ENCODE measurements at regions not wholly inside any gene's neighbourhood (a gene's known extent, or its start where the extent isn't known, plus 50 kb on each side); places are given as distances from the start of the nearest gene placed in this dataset.

DNA sequence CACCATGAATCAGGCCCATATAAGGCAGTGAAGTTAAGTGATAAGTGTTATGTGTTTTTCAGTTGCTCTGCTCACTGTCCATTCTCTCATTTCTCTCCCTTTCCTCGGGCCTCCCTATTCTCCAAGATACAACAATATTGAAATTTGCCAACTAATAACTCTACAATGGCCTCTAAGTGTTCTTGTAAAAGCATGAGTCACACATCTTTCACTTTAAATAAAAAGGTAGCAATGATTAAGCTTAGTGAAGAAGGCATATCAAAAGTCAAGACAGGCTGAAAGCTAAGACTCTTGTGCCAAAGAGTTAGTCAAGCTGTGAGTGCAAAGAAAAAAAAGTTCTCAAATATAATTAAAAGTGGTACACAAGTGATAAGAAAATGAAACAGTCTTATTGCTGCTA, 675.4 kb downstream of the OTOL1 start:
- H3K9me3 Mint-ChIP-seq, result peaks cover 0 to 9% (median 5%) of the 10 kb centered on the region in 7 donors
- Histone ChIP-seq H3K4me2 (replicated peaks; ENCODE audit: extremely low read depth, low read length, poor library complexity, severe bottlenecking) (no peak overlapping the region), H3K27ac (ENCODE audit: low read depth in 1 of 2, low read length in 2 of 2) (no peak overlapping the region), H4K20me1 (ENCODE audit: insufficient read depth, low read length) (no peaks in the 10 kb centered on the region), H3K9ac (ENCODE audit: insufficient read depth, low read length, poor library complexity, severe bottlenecking) (no peak overlapping the region), H3K4me3 (replicated peaks in 1 of 3; ENCODE audit: low read depth in 2 of 3, low read length in 3 of 3) (no peak overlapping the region), H3K9me3 (replicated peaks in 1 of 2; ENCODE audit: control insufficient read depth in 1 of 2, insufficient read depth in 1 of 2, low read length in 2 of 2) (peaks cover 0 to 4% of the 10 kb centered on the region in 2 donors), H2AFZ (ENCODE audit: insufficient read depth, low read depth, low read length, poor library complexity, severe bottlenecking) (no peak overlapping the region), H3K27me3 (ENCODE audit: control insufficient read depth in 2 of 2, insufficient read depth in 2 of 2, low read length in 2 of 2) (no peaks in the 10 kb centered on the region), H3K4me1 (ENCODE audit: control insufficient read depth in 1 of 2, insufficient read depth in 2 of 2, low read length in 2 of 2) (no peaks in the 10 kb centered on the region), H3K36me3 (replicated peaks in 1 of 2; ENCODE audit: control insufficient read depth in 1 of 2, insufficient read depth in 2 of 2, low read length in 2 of 2) (no peaks in the 10 kb centered on the region), H3K79me2 (ENCODE audit: insufficient read depth, low read length) (no peaks in the 10 kb centered on the region)
- H3K36me3 Mint-ChIP-seq, result no peaks in the 10 kb centered on the region
- DNase-seq, result no peak
- H3K27me3 Mint-ChIP-seq (ENCODE audit: low read depth in 3 of 3), result no peaks in the 10 kb centered on the region
- intact Hi-C loops (cut with micrococcal nuclease), result no loop called here
- no peak for TF ChIP-seq CTCF (IDR thresholded peaks at IDR 0.05)
- no peaks in the 10 kb centered on the region for H3K4me1 Mint-ChIP-seq
- no peak overlapping the region for H3K27ac Mint-ChIP-seq
- no peak overlapping the region for H3K4me3 Mint-ChIP-seq
- no CpG with 5 or more reads among the region's 1 CpG for WGBS (ENCODE audit: insufficient coverage)

GRCh38 chr3:162175145-162175544, 678.5 kb downstream of the OTOL1 start:
- intact Hi-C loops (cut with micrococcal nuclease), result no loop called here
- H3K27ac Mint-ChIP-seq, result no peak overlapping the region
- 86% methylated on average over 3 of the region's 4 CpGs for WGBS (ENCODE audit: insufficient coverage)
- no peaks in the 10 kb centered on the region for H3K4me1 ChIP-seq (ENCODE audit: control insufficient read depth in 1 of 2, insufficient read depth in 2 of 2, low read length in 2 of 2)
- H3K36me3 ChIP-seq (replicated peaks in 1 of 2; ENCODE audit: control insufficient read depth in 1 of 2, insufficient read depth in 2 of 2, low read length in 2 of 2), result no peaks in the 10 kb centered on the region
- H3K27ac ChIP-seq (ENCODE audit: low read depth in 1 of 2, low read length in 2 of 2), result no peak overlapping the region
- TF ChIP-seq CTCF (IDR thresholded peaks at IDR 0.05), result no peak
- H3K9me3 ChIP-seq (replicated peaks in 1 of 2; ENCODE audit: control insufficient read depth in 1 of 2, insufficient read depth in 1 of 2, low read length in 2 of 2), result peaks cover 0 to 4% of the 10 kb centered on the region in 2 donors
- no peaks in the 10 kb centered on the region for H3K27me3 ChIP-seq (ENCODE audit: control insufficient read depth in 2 of 2, insufficient read depth in 2 of 2, low read length in 2 of 2)
- peaks cover 0 to 9% (median 5%) of the 10 kb centered on the region in 7 donors for H3K9me3 Mint-ChIP-seq
- no peaks in the 10 kb centered on the region for H3K27me3 Mint-ChIP-seq (ENCODE audit: low read depth in 3 of 3)
- H3K4me3 ChIP-seq (replicated peaks in 1 of 3; ENCODE audit: low read depth in 2 of 3, low read length in 3 of 3), result no peak overlapping the region
- H2AFZ ChIP-seq (ENCODE audit: insufficient read depth, low read depth, low read length, poor library complexity, severe bottlenecking), result no peak overlapping the region
- no peaks in the 10 kb centered on the region for H3K4me1 Mint-ChIP-seq
- no peaks in the 10 kb centered on the region for H4K20me1 ChIP-seq (ENCODE audit: insufficient read depth, low read length)
- no peak overlapping the region for H3K4me3 Mint-ChIP-seq
- H3K79me2 ChIP-seq (ENCODE audit: insufficient read depth, low read length), result no peaks in the 10 kb centered on the region
- H3K4me2 ChIP-seq (replicated peaks; ENCODE audit: extremely low read depth, low read length, poor library complexity, severe bottlenecking), result no peak overlapping the region
- no peaks in the 10 kb centered on the region for H3K36me3 Mint-ChIP-seq
- no peak overlapping the region for H3K9ac ChIP-seq (ENCODE audit: insufficient read depth, low read length, poor library complexity, severe bottlenecking)
- no peak for DNase-seq

All from CD14-positive monocyte (primary cell).